ENCODE measurements at regions not wholly inside any gene's neighbourhood (a gene's known extent, or its start where the extent isn't known, plus 50 kb on each side); places are given as distances from the start of the nearest gene placed in this dataset.
"Not testable (repeated sequence)": the region's sequence is repeated elsewhere in the genome, so short reads cannot be mapped to it uniquely, and the experiment has no call there.

- no peak for DNase-seq (ENCODE audit: low spot score)
These were observed 53.5 kb downstream of the FSCB start for GRCh38 chr14:44453433-44454171.

- DNase-seq (ENCODE audit: low spot score): not testable (repeated sequence)
These were observed 56.9 kb downstream of the FSCB start for GRCh38 chr14:44450232-44450631.

GRCh38 chr14:44449680-44450079 is 57.4 kb downstream of the FSCB start:
- DNase-seq (ENCODE audit: low spot score): no peak

DNA sequence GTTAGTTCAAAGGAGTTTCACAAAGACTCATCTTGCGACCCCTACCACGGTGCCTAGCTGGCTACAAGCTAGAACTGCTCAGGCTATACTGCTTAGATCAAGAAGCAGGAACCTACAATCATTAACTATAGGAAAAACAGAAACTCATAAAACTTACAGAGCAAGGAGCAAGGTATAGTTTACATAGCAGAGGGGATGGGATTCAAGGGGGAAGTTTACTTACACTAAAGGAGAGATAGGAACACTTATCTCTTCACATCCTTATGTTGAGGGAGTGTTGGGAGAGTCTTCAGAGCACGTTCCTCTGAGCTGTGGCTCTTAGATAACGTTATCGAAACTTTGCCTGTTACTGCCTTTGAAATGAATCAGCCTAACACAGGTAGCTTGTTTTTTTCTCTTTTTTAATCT is 58.1 kb downstream of the FSCB start:
- DNase-seq (ENCODE audit: low spot score): no peak

DNA sequence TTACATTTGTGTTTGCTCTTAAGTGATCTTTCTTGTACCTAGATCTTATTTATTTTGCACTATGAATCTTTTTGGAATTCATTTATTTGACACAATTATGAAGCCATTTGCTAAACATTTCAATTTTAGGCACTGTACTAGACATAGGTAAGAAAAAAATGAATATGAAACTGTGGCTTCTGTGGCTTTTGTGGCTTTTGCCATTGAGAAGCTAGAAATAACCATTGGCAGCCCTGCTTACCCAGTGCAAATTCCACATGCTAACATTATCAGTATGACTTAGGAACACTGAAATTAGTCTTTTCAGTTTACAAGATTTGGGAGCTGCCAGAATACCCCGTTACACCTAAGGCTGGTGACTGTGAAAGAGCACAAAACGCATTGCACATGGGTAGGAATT is 60.1 kb downstream of the FSCB start:
- DNase-seq (ENCODE audit: low spot score): no peak

DNA sequence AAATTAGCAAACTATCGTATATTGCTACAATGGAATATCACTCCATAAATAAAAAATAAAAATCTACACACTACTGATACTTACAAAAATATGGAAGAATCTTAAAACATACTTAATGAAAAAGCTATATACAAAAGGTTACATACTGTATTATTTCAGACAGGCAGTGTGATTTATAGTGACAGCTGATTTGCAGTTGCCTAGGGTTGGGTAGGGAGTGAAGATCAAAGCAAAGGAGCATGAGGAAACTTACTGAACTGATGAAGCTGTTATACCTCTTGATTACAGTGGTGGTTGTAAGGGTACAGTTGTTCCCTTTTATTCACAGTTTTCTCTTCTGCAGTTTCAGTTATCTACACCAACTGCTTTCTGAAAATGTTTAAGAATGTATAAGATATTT is 62.6 kb downstream of the FSCB start:
- DNase-seq (ENCODE audit: low spot score): no peak

DNA sequence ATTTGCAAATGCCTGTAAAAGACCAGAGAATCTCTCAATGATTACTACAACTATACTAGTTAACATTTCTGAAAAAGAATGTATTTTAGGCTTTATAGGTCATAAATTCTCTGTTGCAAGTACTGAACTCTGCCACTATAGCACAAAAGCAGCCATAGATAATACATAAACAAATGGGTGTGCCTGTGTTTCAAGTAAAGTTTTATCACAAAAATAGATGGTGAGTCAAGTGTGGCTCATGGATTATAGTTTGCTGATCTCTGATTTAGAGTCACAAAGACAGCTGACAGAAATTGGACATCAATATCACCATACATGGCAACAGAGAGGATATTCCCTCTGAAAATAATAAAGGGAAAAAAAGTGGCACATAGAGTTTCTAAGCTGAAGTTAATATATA is 68.1 kb downstream of the FSCB start:
- no peak for DNase-seq (ENCODE audit: low spot score)

DNA sequence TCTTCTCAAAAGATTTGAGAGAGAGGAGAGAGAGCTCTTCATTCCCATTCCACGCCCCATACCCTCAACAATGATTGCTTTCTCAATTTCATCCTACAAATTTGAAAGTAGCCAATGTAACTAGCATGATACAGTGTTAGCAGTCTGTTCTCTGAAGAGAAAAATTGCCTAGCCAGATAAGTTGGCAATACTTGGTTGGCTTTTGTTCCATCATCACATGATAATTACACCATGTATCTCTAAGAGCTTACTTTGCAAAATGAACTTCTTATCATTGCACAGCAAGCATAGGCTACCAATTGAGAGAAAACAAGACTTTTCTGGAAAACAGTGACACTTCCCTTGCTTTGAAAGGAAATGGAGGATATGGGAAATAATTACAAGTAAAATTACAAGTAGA is 68.9 kb downstream of the FSCB start:
- no peak for DNase-seq (ENCODE audit: low spot score)

GRCh38 chr14:44436458-44436857 is 70.6 kb downstream of the FSCB start:
- no peak for DNase-seq (ENCODE audit: low spot score)

DNA sequence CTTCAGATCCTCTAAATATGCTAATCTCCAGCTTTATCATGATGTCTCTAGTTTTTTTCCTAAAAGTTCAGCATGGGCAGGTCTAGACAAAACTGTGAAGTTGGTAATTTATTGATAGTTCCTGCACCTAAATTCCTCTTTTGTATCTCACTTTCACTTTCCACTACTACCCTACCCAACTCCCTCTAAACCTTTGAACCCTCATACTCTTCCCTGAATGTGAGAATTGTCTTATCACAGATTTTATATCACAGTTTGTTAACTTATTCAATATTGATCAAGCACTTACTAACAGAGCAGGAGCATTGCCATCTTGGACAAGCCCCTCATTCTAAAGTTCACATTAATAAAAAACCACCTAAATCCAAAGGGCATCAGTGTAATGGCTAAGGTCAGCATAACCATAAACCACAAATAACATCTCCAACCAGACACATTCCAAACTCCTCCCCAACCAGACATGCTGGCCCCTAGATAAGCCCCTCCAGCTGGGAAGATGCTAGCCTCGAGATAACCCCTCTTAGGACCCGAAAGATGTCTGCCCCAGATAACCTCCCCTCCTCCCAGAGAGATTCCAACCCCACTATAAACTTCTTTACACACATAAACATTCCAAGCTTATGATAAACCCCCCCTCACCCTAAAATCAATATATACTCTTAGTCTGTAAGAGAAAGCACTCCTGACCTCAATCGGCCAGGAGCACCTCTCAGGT is 78.7 kb downstream of the FSCB start:
- DNase-seq (ENCODE audit: low spot score): no peak

DNA sequence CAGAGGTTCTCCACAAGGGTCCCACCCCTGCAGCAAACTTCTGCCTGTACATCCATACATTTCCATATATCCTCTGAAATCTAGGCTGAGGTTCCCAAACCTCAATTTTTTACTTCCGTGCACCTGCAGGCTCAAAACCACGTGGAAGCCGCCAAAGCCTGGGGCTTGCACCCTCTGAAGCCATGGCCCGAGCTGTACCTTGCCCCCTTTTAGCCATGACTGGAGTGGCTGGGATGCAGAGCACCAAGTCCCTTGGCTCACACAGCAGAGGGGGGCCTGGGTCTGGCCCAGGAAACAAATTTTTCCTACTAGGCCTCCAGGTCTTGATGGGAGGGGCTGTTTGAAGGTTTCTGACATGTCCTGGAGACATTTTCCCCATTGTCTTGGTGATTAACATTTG is 84.4 kb downstream of the FSCB start:
- DNase-seq (ENCODE audit: low spot score): no peak

GRCh38 chr14:44420226-44420625 is 86.9 kb downstream of the FSCB start:
- no peak for DNase-seq (ENCODE audit: low spot score)

DNA sequence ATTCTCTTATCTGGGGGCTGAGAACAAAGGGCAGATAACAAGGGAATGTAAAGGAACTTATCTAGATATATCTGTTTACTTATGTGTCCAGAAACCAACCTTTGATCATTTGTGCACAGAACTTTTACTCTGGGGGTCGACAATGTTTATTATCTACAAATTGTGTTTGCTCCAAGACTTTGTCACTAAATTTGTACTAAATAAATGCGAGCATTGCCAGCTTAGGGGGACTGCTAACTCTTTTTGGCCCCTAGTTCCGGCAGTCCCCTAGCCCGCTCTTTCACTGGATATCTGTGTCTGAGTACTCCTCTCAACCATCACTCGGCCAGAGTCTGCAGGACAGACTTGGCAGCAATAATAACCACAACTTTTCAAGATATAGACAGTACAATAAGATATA is 88.2 kb downstream of the FSCB start:
- DNase-seq (ENCODE audit: low spot score): no peak

DNA sequence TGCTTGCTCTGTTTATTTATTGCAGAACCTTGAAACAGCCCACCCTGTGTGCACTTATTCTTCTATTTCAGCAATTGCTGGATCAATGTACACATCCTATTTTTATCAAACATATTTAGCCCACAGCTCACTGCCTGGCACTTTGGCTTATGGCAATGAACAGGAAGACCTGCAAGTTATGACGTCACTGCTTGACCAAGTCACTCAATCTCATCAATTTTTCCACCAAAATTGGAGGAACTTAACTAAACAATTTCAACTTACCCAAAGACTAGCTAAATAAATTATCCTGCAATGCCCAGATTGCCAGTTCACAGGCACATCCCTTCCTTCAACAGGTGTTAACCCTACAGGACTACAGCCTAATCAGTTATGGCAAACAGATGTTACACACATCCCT is 89.3 kb downstream of the FSCB start:
- DNase-seq (ENCODE audit: low spot score): no peak

GRCh38 chr14:44414646-44415045 is 92.4 kb downstream of the FSCB start:
- DNase-seq (ENCODE audit: low spot score): no peak

DNA sequence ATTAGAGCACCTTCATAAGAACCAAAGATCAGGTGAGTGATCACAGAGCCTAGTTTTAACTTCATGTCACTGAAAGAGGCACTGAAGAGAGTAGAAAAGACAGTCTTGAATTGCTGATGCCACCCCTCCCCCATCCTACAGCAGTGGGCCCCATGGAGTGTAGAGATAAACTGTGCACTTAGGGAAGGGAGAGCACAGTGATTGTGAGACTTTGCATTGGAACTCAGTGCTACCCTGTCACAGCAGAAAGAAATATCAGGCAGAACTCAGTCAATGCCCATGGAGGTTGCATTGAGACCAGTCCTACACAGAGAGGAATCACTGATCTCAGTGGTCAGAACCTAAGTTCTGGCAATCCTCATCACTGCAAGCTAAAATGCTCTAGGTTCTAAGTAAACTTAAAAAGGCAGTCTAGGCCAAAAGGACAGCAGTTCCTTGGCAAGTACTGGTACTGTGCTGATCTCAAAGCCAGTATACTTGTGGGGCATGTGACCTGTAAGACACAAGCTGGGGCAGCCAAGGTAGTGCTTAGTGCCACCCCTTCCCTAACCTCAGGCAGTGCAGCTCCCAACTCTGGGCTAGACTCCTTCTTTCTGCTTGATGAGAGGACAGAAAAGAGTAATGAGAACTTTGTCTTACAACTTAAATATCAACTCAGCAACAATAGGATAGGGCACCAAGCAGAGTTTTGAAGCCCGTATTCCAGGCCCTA is 94.1 kb downstream of the FSCB start:
- DNase-seq (ENCODE audit: low spot score): no peak

DNA sequence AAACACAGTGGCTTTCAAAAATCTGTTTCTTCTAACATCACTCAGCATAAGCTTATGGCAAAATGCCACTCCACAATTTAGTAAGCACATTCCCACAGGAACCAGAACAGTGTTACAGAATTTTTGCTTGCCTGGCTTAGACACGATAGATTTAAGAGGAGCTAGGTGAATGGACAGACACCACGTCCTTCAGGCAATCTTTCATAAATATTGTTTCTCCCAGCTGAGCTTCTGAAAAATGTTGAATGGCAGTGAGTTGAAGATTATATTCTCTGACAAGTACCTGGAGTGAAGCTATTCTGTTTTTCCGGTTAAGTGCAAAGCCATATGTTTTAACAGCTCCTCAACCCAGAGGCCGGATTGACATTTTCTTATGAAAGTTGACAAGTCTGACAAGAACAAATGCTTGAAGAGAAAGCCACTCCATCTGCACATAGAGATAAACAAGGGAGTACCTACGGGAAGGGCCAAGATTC is 102.0 kb downstream of the FSCB start:
- DNase-seq (ENCODE audit: low spot score): no peak

- no peak for DNase-seq (ENCODE audit: low spot score)
These were observed 102.5 kb downstream of the FSCB start for GRCh38 chr14:44404599-44404998.

GRCh38 chr14:44404036-44404435 is 103.0 kb downstream of the FSCB start:
- DNase-seq (ENCODE audit: low spot score): no peak

DNA sequence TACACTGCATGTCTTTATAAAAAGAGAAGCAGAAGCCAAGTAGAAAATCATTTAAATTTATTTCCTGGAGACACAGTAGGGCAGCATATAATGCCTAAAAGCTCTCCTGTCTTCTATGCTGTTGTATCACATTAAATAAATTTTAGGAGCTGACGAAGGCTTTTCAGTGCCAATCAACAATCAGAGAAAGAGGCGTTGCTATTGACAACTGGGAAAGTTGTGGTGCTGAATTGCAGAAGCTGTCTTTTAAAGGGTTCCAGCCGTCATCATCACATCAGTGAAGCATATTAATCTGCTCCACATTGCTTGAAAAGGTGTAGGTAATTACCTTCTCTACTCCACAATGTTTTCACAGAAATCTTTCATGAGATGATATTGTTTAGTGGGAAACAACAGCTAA is 103.9 kb downstream of the FSCB start:
- DNase-seq (ENCODE audit: low spot score): no peak

- no peak for DNase-seq (ENCODE audit: low spot score)
These were observed 110.9 kb downstream of the FSCB start for GRCh38 chr14:44396226-44396625.

DNA sequence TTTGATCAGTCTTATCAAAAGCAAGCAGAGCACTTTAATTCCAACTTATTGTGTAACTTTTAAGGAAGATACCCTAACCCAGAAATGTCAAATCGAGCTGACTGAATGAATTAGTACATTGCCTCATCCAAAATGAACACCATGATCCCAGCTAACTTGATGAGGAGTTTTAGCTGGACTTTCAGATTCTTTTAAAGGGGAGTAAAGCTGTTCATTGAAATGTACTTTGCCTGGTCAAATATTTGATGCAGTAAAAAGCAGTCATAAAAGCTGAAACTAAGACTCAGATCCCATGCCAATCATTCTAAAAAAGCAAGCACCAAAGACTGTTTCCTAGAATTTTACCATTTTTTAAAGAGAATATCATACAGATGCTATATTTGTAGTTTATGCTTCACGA is 114.1 kb downstream of the FSCB start:
- DNase-seq (ENCODE audit: low spot score): no peak

DNA sequence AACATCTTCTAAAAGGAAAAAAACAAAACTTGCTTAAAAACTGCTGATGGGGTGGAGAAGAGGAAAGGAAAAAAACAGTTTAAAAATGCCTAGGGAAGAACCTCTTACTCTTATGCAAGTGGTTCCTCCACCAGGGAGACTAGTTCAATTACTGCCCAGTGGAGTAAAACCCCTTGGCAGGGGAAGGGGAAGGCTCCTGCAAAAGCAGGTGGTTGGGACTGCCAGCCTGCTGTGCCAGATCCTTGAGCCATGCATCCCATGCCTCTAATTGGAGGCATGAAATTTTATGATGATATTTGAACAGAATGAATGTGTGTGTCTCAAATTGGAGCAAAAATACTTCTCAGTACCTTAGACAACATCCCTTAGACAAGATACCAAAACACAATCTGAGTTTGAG is 118.8 kb downstream of the FSCB start:
- DNase-seq (ENCODE audit: low spot score): no peak
